SK-N-SH treated with all-trans-retinoic acid at 6 μM for 48 hours (cell line): ENCODE measurements at regions not wholly inside any gene's neighbourhood (a gene's known extent, or its start where the extent isn't known, plus 50 kb on each side); places are given as distances from the start of the nearest gene placed in this dataset.

Experiments used
- ATAC-seq: fragments of 200-7000 bp; cut with Tn5 transposase; 3 replicates; pipeline ENCODE4 v1.9.1; 2020; ENCODE audit warnings: mild to moderate bottlenecking, moderate library complexity
- ARNTL ChIP-seq: fragments of 450-650 bp; formaldehyde crosslinking; IDR thresholded peaks from 2 replicates; pipeline ENCODE4 v1.5.0; 2020; ENCODE audit warnings: low read depth, mild to moderate bottlenecking, moderate library complexity, borderline replicate concordance
- BACH2 ChIP-seq: fragments of 250-450 bp; sonication (Bioruptor Pico); IDR thresholded peaks from 2 replicates; pipeline ENCODE4 v1.9.0; 2021; ENCODE audit warnings: mild to moderate bottlenecking, borderline replicate concordance
- CREB5 ChIP-seq: fragments of 250-450 bp; sonication (Bioruptor Pico); IDR thresholded peaks from 2 replicates; pipeline ENCODE4 v1.5.1; 2020; ENCODE audit warnings: low read depth, mild to moderate bottlenecking, moderate library complexity
- CSDC2 ChIP-seq: fragments of 250-450 bp; sonication (Bioruptor Pico); IDR thresholded peaks from 2 replicates; pipeline ENCODE4 v1.5.0; 2020; ENCODE audit warnings: mild to moderate bottlenecking, moderate library complexity
- CSRNP3 ChIP-seq: fragments of 250-450 bp; sonication (Bioruptor Pico); IDR thresholded peaks from 2 replicates; pipeline ENCODE4 v1.5.1; 2021; ENCODE audit warnings: mild to moderate bottlenecking, moderate library complexity
- ESRRG ChIP-seq: fragments of 250-450 bp; sonication (Bioruptor Pico); IDR thresholded peaks from 2 replicates; pipeline ENCODE4 v1.6.1; 2021; ENCODE audit warnings: mild to moderate bottlenecking
- GLIS3 ChIP-seq: fragments of 250-450 bp; sonication (Bioruptor Pico); IDR thresholded peaks from 2 replicates; pipeline ENCODE4 v1.5.0; 2020; ENCODE audit warnings: mild to moderate bottlenecking, moderate library complexity
- ISL1 ChIP-seq: fragments of 250-450 bp; sonication (Bioruptor Pico); IDR thresholded peaks from 2 replicates; pipeline ENCODE4 v2.1.2; 2022; ENCODE audit warnings: mild to moderate bottlenecking, moderate library complexity
- OSR1 ChIP-seq: fragments of 250-450 bp; sonication (Bioruptor Pico); IDR thresholded peaks from 2 replicates; pipeline ENCODE4 v1.8.0; 2022; ENCODE audit warnings: moderate library complexity, mild to moderate bottlenecking, inconsistent platforms
- PATZ1 ChIP-seq: fragments of 250-450 bp; sonication (Bioruptor Pico); IDR thresholded peaks from 2 replicates; pipeline ENCODE4 v1.8.0; 2020; ENCODE audit warnings: mild to moderate bottlenecking, moderate library complexity, borderline replicate concordance
- POU6F1 ChIP-seq: fragments of 250-450 bp; sonication (Bioruptor Pico); IDR thresholded peaks from 2 replicates; pipeline ENCODE4 v1.8.0; 2021; ENCODE audit warnings: low read depth, mild to moderate bottlenecking, moderate library complexity, borderline replicate concordance
- PPARA ChIP-seq: fragments of 250-450 bp; sonication (Bioruptor Pico); IDR thresholded peaks from 2 replicates; pipeline ENCODE4 v1.5.0; 2020; ENCODE audit warnings: mild to moderate bottlenecking, borderline replicate concordance
- RARB ChIP-seq: fragments of 250-450 bp; sonication (Bioruptor Pico); IDR thresholded peaks from 2 replicates; pipeline ENCODE4 v1.8.0; 2021; ENCODE audit warnings: mild to moderate bottlenecking, moderate library complexity
- SNAI2 ChIP-seq: fragments of 250-450 bp; sonication (Bioruptor Pico); IDR thresholded peaks from 2 replicates; pipeline ENCODE4 v1.5.0; 2020; ENCODE audit warnings: mild to moderate bottlenecking, moderate library complexity
- TOX ChIP-seq: fragments of 250-450 bp; sonication (Bioruptor Pico); IDR thresholded peaks from 2 replicates; pipeline ENCODE4 v1.8.0; 2021; ENCODE audit warnings: mild to moderate bottlenecking, moderate library complexity, borderline replicate concordance
- TSHZ2 ChIP-seq: fragments of 250-450 bp; sonication (Bioruptor Pico); IDR thresholded peaks from 2 replicates; pipeline ENCODE4 v1.5.0; 2020; ENCODE audit warnings: mild to moderate bottlenecking, moderate library complexity
- ZC3H10 ChIP-seq: fragments of 250-450 bp; sonication (Bioruptor Pico); IDR thresholded peaks from 2 replicates; pipeline ENCODE4 v1.5.1; 2021; ENCODE audit warnings: mild to moderate bottlenecking, moderate library complexity
- ZFP3 ChIP-seq: fragments of 250-450 bp; sonication (Bioruptor Pico); IDR thresholded peaks from 2 replicates; pipeline ENCODE4 v1.5.0; 2020; ENCODE audit warnings: mild to moderate bottlenecking, moderate library complexity
- ZFP30 ChIP-seq: fragments of 450-650 bp; formaldehyde crosslinking; IDR thresholded peaks from 2 replicates; pipeline ENCODE4 v1.5.0; 2022; ENCODE audit warnings: mild to moderate bottlenecking, moderate library complexity
- ZNF565 ChIP-seq: fragments of 450-650 bp; formaldehyde crosslinking; conservative IDR thresholded peaks from 2 replicates; pipeline ENCODE4 v1.5.0; 2020; ENCODE audit warnings: low read depth, mild to moderate bottlenecking, moderate library complexity
- ZNF70 ChIP-seq: fragments of 450-650 bp; formaldehyde crosslinking; IDR thresholded peaks from 2 replicates; pipeline ENCODE4 v1.5.0; 2020; ENCODE audit warnings: mild to moderate bottlenecking, moderate library complexity
- ZNF8 ChIP-seq: fragments of 450-650 bp; formaldehyde crosslinking; IDR thresholded peaks from 2 replicates; pipeline ENCODE4 v1.5.0; 2020; ENCODE audit warnings: mild to moderate bottlenecking, moderate library complexity

GRCh38 chr1:22238356-22239224, 95.7 kb upstream of the WNT4 start:
- TF ChIP-seq CREB5 (CRISPR knock-in tag) (no peak), ARNTL (CRISPR knock-in tag) (no peak), OSR1 (CRISPR knock-in tag) (no peak), PPARA (no peak)
- no peak for ATAC-seq

GRCh38 chr1:22239378-22239777, 96.5 kb upstream of the WNT4 start:
- ATAC-seq = no peak
- no peak for TF ChIP-seq ZNF8
- TF ChIP-seq ZC3H10 = no peak
- TF ChIP-seq GLIS3 (CRISPR knock-in tag) = no peak
- TF ChIP-seq ZNF70 (CRISPR knock-in tag) = no peak
- no peak for TF ChIP-seq ISL1 (CRISPR knock-in tag)
- no peak for TF ChIP-seq ZFP30 (CRISPR knock-in tag)
- TF ChIP-seq SNAI2 (CRISPR knock-in tag) = no peak
- TF ChIP-seq CREB5 (CRISPR knock-in tag) = no peak
- TF ChIP-seq ARNTL (CRISPR knock-in tag) = no peak
- TF ChIP-seq ZFP3 (CRISPR knock-in tag) = no peak
- TF ChIP-seq TOX = no peak
- no peak for TF ChIP-seq ZNF565 (CRISPR knock-in tag)
- no peak for TF ChIP-seq PATZ1 (CRISPR knock-in tag)
- TF ChIP-seq TSHZ2 (CRISPR knock-in tag) = no peak
- TF ChIP-seq RARB (CRISPR knock-in tag) = no peak
- no peak for TF ChIP-seq POU6F1 (CRISPR knock-in tag)
- TF ChIP-seq CSDC2 = no peak
- TF ChIP-seq CSRNP3 = no peak

GRCh38 chr1:22241250-22241649, 98.4 kb upstream of the WNT4 start:
- TF ChIP-seq POU6F1 (CRISPR knock-in tag) (no peak), PATZ1 (CRISPR knock-in tag) (no peak), ZC3H10 (no peak), BACH2 (CRISPR knock-in tag) (no peak), ESRRG (CRISPR knock-in tag) (no peak), ZFP3 (CRISPR knock-in tag) (no peak), OSR1 (CRISPR knock-in tag) (no peak), SNAI2 (CRISPR knock-in tag) (no peak), CREB5 (CRISPR knock-in tag) (no peak)
- no peak for ATAC-seq
